T-helper 1 cell treated with Interleukin-12 subunit alpha and Interleukin-12 subunit beta and Interleukin-4 antibody, amounts not matched to agents 30 ng/mL and 1 ng/mL, for 36 hours (primary cell): ENCODE measurements at regions not wholly inside any gene's neighbourhood (a gene's known extent, or its start where the extent isn't known, plus 50 kb on each side); places are given as distances from the start of the nearest gene placed in this dataset.
"Not testable (repeated sequence)": the region's sequence is repeated elsewhere in the genome, so short reads cannot be mapped to it uniquely, and the experiment has no call there.

Experiments used
- intact Hi-C: fragments of 100-400 bp; cut with micrococcal nuclease; formaldehyde crosslinking; loops from one replicate; pipeline ENCODE4 v1.15.1; 2024

GRCh38 chr12:46524778-46525177 is 152.2 kb upstream of the SLC38A2 start:
- intact Hi-C loops: loop anchor here (1.0 to 10.0 kb wide), 10 partner anchors 23 to 688 kb away; partner anchors contain the start of genes SCAF11, SLC38A1 and SLC38A2

GRCh38 chr12:46523863-46524770 is 151.5 kb upstream of the SLC38A2 start:
- intact Hi-C loops: loop anchor here (1.0 to 10.0 kb wide), 10 partner anchors 23 to 688 kb away; partner anchors contain the start of genes SCAF11, SLC38A1 and SLC38A2

DNA sequence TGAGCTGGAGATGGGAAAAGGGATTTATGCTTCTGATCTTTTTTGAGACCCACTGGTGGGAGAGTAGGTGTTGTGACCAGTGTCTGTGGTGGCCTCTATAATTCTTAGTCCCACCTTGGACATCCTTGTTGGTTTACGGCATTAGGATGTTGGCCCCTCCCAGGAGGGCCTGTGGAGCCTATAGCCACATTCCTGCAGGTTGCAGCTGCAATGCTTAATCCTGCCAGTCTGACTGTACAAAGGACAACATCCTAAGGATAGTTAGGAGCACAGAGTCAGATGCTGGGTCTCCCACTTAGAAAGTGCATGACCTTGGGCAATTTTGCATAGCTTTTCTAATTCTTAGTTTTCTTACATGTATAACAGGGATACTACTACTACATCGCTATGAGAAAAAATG is 150.9 kb upstream of the SLC38A2 start:
- intact Hi-C loops: loop anchor here (5.0 to 10.0 kb wide), 4 partner anchors 259 to 689 kb away; partner anchors contain the start of genes SCAF11 and SLC38A1

GRCh38 chr12:46522071-46522470 is 149.5 kb upstream of the SLC38A2 start:
- intact Hi-C loops: loop anchor here (5.0 to 10.0 kb wide), 4 partner anchors 257 to 690 kb away; partner anchors contain the start of genes SCAF11 and SLC38A1

GRCh38 chr12:46521145-46521544 is 148.6 kb upstream of the SLC38A2 start:
- intact Hi-C loops: loop anchor here (5.0 to 10.0 kb wide), 4 partner anchors 256 to 691 kb away; partner anchors contain the start of genes SCAF11 and SLC38A1

- intact Hi-C loops: no loop called here
Observed at GRCh38 chr12:46519407-46519806, 146.8 kb upstream of the SLC38A2 start.

GRCh38 chr12:46518729-46519128 is 146.2 kb upstream of the SLC38A2 start:
- intact Hi-C loops: no loop called here

GRCh38 chr12:46518169-46518568 is 145.6 kb upstream of the SLC38A2 start:
- intact Hi-C loops: no loop called here

DNA sequence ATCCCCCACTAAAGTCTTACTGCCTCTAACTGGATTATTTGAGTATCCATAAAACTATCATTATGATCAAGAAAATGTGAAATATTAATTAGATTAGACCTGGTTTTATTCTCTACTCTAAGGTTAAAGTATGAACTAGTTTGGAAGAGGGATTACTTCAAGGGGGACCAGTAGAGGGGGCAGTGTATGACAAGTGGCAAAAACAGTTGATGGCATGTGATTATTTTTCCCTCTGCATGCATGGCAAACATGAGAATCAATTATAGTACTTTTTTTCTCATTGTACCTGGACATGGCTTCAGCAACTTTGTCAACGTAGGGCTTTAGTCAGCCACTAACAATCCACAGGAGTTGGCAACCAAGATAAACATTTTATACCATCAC is 145.0 kb upstream of the SLC38A2 start:
- intact Hi-C loops: loop anchor here (1.0 to 2.0 kb wide), 8 partner anchors 32 to 158 kb away; partner anchors contain the start of gene SLC38A2

DNA sequence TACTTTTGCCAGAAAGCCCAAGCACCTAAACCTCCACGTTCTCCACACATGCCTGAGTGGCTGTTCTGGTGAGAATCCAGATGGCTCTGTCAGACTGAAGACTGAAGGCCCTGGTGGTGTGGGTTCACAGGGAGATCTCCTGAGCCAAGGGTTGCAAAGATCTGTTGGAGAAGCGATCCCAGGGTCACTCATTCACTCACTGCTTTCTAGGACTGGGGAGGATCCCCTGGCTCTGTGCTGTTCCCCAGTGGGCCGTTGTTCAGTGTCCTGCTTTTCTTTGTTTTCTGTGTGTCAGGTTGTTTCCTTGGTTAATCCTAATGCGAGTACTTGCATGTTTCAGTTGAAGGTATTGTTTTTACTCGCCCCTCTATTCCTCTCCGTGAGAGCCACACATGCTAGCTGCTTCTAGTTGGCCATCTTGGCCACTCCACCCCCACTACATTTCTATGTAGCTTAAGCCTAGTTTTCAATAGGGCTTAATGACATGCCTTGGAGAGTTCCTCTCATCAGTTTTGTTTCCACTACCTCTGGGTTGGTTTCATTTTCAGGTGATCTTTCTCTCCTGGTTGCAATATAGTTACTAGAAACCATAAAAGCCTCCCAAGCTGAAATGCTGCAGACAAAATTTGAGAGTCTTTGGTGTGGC is 144.5 kb upstream of the SLC38A2 start:
- intact Hi-C loops: loop anchor here (1.0 to 2.0 kb wide), 8 partner anchors 32 to 158 kb away; partner anchors contain the start of gene SLC38A2

GRCh38 chr12:46516238-46516932 is 143.8 kb upstream of the SLC38A2 start:
- intact Hi-C loops: loop anchor here (2.0 kb wide), 3 partner anchors 68 to 144 kb away; partner anchors contain the start of gene SLC38A2

DNA sequence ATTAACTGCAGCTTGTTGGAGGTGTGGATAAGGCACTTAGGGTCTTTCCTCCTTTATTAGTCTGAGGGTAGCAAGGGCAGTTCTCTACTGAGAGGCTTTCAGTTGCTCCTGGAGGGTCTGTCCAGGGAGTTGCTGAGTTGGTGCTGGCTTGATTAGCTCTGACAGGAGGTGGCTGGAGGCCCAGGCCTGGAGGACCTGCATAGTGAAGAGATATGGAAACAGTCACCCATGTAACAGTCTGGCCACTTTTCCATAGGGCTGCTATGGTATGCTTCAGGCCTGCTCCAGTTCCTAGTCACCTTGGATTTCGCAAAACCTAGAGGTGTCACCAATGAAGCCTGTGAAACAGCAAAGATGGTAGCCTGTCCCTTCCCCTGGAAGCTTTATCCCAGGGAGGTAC is 143.3 kb upstream of the SLC38A2 start:
- intact Hi-C loops: loop anchor here (2.0 kb wide), 3 partner anchors 69 to 143 kb away; partner anchors contain the start of gene SLC38A2

DNA sequence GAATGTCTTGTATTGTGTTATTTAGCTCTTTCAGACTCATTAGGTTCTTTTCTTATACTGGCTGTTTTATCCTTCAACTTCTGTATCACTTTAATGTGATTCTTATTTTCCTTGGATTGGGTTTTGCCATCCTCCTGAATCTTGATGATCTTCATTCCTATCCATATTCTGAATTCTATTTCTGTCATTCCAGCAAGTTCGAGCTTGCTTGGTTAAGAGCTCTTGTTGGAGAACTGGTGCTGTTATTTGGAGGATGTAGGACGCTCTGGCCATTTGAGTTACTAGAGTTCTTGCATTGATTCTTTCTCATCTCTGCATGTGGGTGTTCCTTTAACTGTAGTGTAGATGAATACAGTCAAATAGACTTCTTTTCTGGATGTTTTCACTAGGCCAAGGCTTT is 142.3 kb upstream of the SLC38A2 start:
- intact Hi-C loops: no loop called here

GRCh38 chr12:46510257-46510656 is 137.7 kb upstream of the SLC38A2 start:
- intact Hi-C loops: not testable (repeated sequence)

GRCh38 chr12:46509135-46509534 is 136.6 kb upstream of the SLC38A2 start:
- intact Hi-C loops: no loop called here

- intact Hi-C loops: no loop called here
Observed at GRCh38 chr12:46508651-46509050, 136.1 kb upstream of the SLC38A2 start.

GRCh38 chr12:46507766-46508165 is 135.2 kb upstream of the SLC38A2 start:
- intact Hi-C loops: no loop called here

DNA sequence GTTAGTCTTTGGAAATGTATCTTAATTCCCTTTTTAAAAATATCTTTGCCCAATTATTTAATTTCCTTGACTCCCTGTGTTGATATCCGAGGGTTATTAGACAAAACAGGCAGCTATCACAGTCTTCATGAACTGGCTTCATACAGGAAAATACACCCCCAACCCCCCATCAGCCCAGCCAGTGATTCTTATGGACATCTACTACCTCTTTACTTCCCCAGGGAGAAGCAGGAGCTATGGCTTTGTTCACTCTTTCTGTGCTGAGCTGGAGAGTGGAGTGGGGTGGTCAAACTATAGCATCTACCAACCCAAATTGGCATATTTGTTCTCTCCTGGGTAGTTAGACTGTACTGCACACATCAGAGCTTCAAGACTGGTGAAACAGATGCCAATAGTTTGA is 134.4 kb upstream of the SLC38A2 start:
- intact Hi-C loops: no loop called here

DNA sequence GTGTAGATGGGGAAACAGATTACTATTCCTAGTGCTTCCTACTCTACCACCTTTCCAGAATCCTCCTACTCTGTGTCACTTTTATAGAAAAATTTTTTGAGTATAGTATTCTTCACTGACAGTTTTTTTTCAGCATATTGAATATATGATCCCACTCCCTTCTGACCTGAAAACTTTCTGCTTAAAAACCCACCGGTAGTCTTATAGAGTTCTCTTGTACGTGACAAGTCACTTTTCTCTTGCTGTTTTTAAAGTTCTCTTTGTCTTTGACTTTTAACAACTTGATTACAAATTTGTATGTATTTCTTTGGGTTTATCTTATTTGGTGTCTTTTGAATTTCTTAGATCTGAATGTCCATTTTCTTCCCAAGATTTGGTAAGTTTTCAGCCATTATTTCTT is 133.6 kb upstream of the SLC38A2 start:
- intact Hi-C loops: no loop called here

DNA sequence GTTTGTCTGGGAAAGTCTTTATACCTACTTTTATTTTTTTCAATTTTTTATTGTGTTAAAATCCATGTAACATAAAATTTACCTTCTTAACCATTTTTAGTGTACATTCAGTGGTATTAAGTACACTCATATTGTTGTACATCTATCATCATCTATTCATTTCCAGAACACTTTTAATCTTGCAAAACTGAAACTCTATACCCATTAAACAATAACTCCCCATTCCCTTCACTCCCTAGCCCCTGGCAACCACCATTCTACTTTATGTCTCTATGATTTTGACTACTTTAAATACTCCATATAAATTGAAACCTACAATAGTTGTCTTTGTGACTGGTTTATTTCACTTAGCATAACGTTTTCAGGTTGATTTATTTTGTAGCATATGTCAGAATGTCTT is 131.9 kb upstream of the SLC38A2 start:
- intact Hi-C loops: no loop called here

- intact Hi-C loops: no loop called here
Observed at GRCh38 chr12:46503637-46504175, 131.1 kb upstream of the SLC38A2 start.
